ENCODE measurements at regions not wholly inside any gene's neighbourhood (a gene's known extent, or its start where the extent isn't known, plus 50 kb on each side); places are given as distances from the start of the nearest gene placed in this dataset.

DNA sequence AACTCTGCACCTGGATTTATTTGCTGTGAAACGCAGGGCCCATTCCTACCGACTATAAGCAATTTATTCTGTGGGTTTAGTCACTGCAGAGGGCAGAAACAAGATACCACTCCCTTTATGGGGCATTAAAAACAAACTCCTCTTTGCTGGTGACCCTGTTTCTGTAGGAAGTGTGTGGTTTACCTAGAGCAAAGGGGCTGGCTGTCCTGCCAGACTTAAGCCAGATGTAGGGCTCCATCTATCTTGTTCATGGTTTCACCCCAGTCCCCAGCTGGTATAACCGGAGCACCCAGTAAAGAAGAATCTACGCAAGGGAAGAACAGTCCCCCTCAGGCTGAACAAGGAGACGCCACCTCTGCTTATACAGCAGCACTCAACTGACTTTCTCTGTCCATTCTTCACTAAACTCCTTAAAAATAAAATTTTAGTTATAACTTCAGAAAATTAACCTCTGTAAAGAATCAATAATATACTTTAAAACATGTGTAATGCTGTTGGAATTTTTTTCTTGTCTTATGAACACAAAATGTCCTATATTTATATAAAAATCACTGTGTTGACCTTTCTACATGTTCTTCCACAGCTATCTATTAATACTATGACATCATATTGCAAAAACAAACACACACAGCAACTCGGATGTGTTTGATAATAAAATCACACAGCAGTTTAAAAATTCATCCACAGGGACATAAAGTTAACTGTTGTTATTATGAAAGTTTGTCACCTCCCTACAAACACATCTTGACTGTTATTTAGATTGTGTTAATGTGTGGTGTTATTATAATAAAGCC, 126.1 kb upstream of the RPS6KA2 start:
- TF ChIP-seq CTCF (IDR thresholded peaks at IDR 0.05) = no peak
- ATAC-seq (no peak), DNase-seq (no peak)
- H3K9me3 ChIP-seq = no peaks in the 10 kb centered on the region
- intact Hi-C loops (cut with DNase I, micrococcal nuclease) = no loop called here
- H3K4me3 ChIP-seq = no peak overlapping the region
- H3K4me1 ChIP-seq (ENCODE audit: low read depth) = no peaks in the 10 kb centered on the region
- H3K36me3 ChIP-seq (ENCODE audit: low read depth) = no peaks in the 10 kb centered on the region

GRCh38 chr6:166752097-166752496, 125.0 kb upstream of the RPS6KA2 start:
- TF ChIP-seq CTCF (IDR thresholded peaks at IDR 0.05) = no peak
- H3K36me3 ChIP-seq (ENCODE audit: low read depth) = no peaks in the 10 kb centered on the region
- ATAC-seq (peak; percentile 44), DNase-seq (no peak)
- H3K4me1 ChIP-seq (ENCODE audit: low read depth) = no peaks in the 10 kb centered on the region
- H3K9me3 ChIP-seq = no peaks in the 10 kb centered on the region
- H3K4me3 ChIP-seq = no peak overlapping the region
- intact Hi-C loops (cut with DNase I, micrococcal nuclease) = no loop called here

DNA sequence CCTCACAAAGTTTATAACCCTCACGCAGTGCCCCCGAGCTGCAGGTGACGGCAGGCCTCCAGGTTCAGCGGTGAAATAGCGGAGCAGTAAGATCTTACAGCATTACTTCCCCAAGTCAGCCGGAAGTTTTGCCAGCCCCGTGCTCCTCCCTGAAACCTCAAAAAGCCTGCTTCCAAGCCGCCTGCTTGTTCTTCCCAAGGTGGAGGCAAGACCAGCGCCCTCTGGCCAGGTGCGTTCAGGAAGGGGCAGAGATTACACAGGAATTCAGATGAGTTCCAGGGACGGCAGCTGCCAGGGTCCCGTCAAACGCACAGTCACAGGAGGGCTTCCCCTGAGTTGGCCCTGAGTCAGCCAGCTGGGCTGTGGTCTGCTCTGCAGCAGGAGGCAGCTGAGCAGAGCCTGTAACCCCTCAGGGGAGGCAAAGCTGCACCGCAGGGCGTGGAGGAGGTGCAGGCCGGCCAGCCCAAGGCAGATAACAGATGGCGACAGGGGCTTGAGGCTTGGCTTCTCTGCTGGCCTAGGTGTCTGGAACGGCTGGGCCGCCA, 124.1 kb upstream of the RPS6KA2 start:
- no peaks in the 10 kb centered on the region for H3K36me3 ChIP-seq (ENCODE audit: low read depth)
- no peak overlapping the region for H3K4me3 ChIP-seq
- intact Hi-C loops (cut with DNase I, micrococcal nuclease) = no loop called here
- H3K4me1 ChIP-seq (ENCODE audit: low read depth) = no peaks in the 10 kb centered on the region
- TF ChIP-seq CTCF (IDR thresholded peaks at IDR 0.05) = no peak
- ATAC-seq = peak; percentile 73
- DNase-seq = no peak
- no peaks in the 10 kb centered on the region for H3K9me3 ChIP-seq

- no peak for TF ChIP-seq CTCF (IDR thresholded peaks at IDR 0.05)
- intact Hi-C loops (cut with DNase I, micrococcal nuclease) = no loop called here
- DNase-seq = no peak
- Histone ChIP-seq H3K9me3 (no peaks in the 10 kb centered on the region), H3K36me3 (ENCODE audit: low read depth) (no peaks in the 10 kb centered on the region), H3K4me1 (ENCODE audit: low read depth) (no peaks in the 10 kb centered on the region), H3K4me3 (no peak overlapping the region)
- peak; percentile 15 for ATAC-seq
These were observed 123.2 kb upstream of the RPS6KA2 start for GRCh38 chr6:166750108-166750793.

GRCh38 chr6:166749666-166750065, 122.6 kb upstream of the RPS6KA2 start:
- intact Hi-C loops (cut with DNase I, micrococcal nuclease) = no loop called here
- Histone ChIP-seq H3K36me3 (ENCODE audit: low read depth) (no peaks in the 10 kb centered on the region), H3K4me3 (no peak overlapping the region), H3K9me3 (no peaks in the 10 kb centered on the region), H3K4me1 (ENCODE audit: low read depth) (no peaks in the 10 kb centered on the region)
- no peak for DNase-seq
- TF ChIP-seq CTCF (IDR thresholded peaks at IDR 0.05) = no peak
- ATAC-seq = no peak
